ENCODE measurements at regions not wholly inside any gene's neighbourhood (a gene's known extent, or its start where the extent isn't known, plus 50 kb on each side); places are given as distances from the start of the nearest gene placed in this dataset.
"Not testable (repeated sequence)": the region's sequence is repeated elsewhere in the genome, so short reads cannot be mapped to it uniquely, and the experiment has no call there.

DNA sequence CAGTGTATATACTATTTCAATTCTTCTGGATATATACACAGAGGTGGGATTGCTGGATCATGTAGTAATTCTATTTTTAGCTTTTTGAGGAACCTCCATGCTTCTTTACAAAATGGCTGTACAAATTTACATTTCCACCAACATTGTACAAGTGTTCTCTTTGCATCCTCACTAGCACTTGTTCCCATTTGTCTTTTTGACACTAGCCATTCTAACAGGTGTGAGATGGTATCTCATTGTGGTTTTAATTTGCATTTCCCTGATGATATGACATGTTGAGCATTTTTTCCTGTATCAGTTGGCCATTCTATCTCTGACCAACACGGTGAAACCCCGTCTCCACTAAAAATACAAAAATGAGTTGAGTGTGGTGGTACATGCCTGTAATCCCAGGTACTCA, 68.1 kb upstream of the PMEPA1 start:
- no peak for DNase-seq

DNA sequence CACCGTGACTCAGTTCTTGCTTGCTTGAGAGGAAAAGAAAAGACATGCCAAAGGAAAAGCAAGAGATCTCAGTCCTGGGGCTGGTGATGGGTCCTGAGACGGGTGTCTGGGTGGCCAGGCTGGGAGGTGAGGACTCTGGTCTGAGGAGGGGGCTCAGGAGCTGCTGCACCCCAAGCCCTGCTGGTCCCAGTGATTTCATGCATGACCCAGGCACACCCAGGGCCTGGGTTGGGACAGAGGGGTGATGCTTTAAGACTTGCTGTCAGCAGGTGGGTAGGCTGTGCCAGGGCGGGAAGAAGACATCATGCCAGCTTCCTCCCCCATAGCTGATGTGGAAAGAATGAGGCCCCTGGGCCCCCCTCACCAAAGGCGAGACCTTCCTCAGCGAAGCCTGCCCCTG, 65.1 kb upstream of the PMEPA1 start:
- DNase-seq = no peak

DNA sequence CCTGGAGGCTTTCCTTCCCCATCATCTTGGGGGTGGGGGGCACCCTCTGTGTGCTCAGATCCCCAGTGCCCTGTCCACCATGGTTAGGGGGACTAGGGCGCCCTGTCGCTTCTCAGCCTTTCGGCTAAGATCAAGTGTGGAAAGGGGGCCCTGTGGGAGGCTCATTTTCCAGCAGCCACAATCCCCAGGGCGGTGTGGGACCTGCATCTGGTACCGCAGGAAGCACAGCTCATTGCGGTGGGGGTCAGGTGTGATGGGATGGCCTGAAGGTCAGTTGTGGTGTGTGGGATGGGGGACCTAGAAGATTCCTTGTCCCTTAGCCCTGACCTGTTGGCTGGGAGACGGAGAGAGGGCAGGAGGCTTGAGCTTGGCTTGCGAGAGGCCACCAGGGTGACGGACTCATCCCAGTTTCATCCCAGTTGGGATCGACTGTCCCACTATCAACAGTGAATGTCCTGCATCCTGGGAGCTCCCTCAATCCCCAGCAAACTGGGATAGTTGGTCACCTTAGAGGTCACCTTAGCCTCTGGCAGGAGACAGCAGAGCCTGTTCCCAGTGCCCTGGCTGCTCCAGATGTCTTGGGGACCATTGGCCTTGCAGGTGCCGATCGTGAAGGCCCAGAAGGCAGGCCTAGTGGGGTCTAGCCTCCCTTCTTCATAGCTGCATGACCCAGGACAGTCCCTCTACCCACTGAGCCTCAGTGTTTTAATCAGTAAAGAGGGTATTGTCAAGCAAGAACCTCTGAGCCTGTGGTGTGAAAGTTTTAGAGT, 64.5 kb upstream of the PMEPA1 start:
- no peak for DNase-seq

- DNase-seq = peak; percentile 1
These were observed 63.4 kb upstream of the PMEPA1 start for GRCh38 chr20:57773059-57773815.

DNA sequence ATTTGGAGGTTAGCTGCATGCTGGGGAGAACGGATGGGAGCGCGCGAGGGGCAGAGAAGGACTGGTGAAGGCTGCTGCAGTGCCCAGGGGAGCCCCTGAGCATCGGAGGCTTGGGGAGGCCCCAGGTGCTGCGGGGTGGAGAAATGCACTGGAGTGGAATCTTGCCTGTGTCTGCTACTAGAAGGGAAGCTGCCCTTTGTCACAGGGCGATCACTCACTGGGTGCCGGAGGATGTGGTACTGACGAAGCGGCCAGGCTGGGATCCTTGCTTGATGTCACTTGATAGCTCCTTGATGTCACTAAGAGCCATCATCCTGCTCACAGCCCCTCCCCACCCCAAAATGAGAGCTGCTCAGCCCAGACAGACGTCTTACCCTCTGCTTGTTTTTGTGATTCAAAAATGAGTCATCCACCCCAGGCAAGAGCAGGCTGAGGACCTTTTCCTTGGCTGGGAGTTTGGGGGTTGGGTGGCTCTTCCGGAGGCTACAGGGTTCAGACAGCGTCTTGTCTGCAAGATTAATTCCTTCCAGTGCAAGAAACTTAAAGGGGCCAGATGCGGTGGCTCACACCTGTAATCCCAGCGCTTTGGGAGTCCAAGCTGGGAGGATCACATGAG, 62.6 kb upstream of the PMEPA1 start:
- peak; percentile 14 for DNase-seq

DNA sequence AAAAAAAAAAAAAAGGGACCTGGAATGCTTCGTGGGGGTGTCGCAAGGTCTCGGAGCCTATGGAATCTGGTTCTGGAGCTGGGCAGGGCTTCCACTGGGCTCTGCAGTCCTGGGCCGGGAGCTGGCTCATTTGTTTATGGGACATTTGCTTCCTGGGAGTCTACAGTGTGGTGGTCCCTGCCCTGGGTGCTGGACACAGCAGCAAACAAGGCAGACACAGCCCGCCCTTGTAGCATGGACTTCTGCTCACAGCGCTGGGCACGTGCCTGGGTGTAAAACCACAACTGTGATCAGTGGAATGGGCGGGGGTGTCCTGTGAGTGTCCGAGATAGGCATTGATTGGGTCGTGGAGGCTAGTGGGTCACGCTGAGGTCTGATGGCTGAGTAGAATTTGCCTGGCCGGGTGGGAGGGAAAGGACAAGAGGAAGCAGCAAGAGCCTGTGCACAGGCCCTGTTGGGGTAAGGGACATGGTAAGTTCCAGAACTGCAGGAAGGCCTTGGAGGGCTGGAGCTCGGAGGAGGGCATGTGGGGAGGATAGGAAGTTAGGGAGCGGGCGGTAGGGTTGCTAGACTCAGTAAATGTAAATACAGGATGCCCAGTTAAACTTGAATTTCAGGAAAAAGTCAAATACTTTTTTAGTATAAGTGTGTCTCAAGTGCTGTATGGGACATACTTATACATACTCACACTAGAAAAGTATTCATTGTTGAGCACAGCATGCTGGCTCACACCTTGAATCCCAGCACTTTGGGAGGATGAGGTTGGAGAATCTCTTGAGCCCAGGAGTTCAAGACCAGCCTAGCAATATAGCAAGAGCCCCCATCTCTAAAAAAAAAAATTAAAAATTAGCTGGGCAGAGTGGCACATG, 61.3 kb upstream of the PMEPA1 start:
- DNase-seq = peak; percentile 8

DNA sequence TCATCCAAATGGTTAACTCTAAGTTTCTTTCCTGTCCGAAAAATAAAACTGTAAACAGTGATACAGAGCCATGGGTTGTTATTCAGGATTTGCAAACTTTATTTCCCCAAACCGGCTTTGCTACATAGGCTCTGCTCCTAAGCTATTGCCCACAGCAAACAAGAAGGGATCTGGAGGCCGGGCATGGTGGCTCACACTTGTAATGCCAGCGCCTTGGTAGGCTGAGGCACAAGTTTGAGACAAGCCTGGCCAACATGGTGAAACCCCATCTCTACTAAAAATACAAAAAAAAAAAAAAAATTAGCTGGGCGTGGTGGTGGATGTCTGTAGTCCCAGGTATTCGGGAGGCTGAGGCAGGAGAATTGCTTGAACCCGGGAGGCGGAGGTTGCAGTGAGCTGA, 60.6 kb upstream of the PMEPA1 start:
- DNase-seq = not testable (repeated sequence)

- no peak for DNase-seq
These were observed 59.9 kb upstream of the PMEPA1 start for GRCh38 chr20:57769756-57770155.

DNA sequence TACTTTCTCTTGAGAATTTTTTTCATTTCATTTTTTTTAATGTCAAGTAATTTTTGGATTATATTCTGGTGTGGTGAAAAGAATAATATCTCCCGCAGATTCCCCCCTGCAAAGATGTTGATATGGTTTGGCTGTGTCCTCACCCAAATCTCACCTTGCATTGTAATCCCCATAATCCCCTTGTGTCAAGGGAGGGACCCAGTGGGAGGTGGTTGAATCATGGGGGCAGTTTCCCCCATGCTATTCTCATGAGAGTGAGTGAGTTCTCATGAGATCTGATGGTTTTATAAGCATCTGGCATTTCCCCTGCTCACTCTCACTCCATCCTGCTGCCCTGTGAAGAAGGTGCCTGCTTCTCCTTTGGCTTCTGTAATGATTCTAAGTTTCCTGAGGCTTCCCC, 58.7 kb upstream of the PMEPA1 start:
- no peak for DNase-seq

- DNase-seq = no peak
These were observed 57.6 kb upstream of the PMEPA1 start for GRCh38 chr20:57767441-57767840.

DNA sequence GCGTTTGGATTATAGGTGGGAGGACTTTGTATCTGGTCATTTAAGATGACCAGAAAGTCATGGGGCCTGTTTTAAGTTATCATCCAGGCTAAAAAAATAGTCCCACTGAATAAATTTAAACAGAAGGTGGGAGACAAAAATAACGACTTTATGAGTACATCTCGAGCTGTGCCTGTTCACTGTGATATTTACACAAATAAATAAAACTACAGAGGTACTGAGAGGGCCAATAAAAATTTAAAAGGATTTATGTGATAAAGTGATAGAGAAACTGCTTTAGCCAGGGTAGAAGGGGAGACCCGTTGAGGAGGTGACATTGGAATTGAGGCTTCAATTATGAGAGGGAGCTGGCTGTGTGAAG, 53.4 kb upstream of the PMEPA1 start:
- DNase-seq = no peak

DNA sequence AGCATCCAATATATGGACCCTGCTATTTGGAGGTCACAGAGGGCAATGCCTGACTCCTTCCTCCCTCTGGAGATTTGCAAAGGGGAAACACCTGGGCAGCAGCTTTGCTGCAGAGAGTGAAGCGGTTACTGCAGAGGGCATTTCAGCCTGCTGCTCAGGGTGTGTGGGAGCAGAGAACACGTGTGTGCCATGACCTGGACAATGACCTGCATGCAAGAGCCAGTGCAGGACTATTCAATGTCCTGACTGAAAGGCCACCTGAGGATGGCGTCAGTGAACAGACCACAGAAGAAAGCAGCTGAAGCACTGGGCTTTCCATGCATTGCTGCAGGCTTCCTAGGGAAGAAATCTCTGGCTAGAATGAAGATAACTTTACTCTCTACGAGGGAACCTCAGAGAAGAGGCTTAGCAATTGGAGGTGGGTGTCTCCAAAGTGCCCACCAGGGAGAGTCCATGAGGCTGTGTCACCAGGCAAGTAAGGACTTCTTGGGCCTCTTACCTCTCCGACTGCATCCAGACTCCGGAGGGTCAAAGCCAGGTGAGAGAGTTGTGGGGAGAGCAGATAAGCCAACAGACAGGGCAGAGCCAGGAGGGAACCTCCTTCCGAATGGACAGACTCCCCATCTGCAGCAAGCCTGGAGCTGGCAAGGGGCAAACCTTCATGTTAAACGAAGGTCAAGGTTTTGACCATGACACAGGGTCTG, 52.9 kb upstream of the PMEPA1 start:
- no peak for DNase-seq

DNA sequence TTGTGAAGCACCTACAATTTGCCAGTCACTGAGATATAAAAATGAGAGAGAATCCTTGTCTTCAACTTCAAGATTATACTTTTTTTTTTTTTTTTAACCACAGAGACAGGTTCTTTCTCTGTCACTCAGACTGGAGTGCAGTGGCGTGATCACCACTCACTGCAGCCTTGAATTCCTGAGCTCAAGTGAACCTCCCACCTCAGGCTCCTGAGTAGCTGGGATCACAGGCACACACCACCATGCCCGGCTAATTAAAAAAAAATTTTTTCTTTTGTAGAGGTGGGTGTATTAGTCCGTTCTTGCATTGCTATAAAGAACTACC, 51.6 kb upstream of the PMEPA1 start:
- no peak for DNase-seq

DNA sequence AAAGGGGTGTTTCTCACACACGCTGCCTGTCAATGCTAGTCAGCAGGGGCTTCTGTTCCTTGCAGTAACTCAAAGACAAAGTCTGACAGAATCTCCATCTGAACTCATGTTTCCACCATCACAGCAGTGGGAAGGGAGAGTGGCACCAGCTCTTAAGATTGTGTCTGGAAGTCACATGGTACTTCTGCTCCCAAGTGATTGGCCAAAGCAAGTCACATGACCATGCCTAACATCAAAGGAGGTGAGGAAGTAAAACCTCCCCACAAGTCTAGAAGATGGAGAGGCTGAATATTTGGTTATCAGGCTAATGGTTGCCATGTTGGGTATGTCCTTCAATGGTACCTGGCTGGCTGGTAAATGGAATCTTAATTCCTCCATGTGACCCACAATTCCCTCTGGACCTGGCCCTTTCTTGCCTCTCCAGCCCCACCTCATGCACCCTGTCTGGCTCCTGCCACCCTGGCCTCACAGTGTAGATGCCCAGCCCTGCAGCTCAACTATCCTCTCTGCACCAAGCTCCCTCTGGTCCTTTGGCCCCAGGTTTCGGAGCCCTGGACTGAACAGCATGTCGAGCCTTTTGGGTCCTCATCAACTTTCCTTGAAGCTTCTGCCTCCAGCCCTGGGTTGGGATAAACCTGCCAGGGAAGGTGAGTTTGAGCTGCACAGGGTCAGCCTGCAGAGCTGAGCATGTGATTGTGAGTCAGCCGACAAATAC, 51.0 kb upstream of the PMEPA1 start:
- no peak for DNase-seq

- no peak for DNase-seq
These were observed 49.9 kb upstream of the PMEPA1 start for GRCh38 chr20:57759724-57760123.
